ENCODE measurements at regions not wholly inside any gene's neighbourhood (a gene's known extent, or its start where the extent isn't known, plus 50 kb on each side); places are given as distances from the start of the nearest gene placed in this dataset.

DNA sequence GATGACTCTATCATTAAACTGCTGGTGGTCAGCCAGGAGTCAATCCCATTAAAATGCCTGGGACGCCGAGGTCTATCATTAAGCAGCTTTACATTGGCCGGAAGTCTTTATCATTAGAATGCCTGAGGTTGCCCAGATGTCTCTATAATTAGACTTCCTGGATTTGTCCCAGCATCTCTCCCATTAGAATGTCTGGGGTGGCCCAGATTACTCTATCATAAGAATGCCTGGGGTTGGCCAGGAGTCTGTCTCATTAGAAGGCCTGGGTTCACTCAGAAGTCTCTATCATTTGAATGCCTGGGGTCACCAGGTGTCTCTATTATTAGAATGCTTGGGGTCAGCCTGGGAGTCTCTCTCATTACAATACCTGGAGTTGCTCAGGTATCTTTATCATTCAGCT is 2227.2 kb downstream of the TP53TG3F start:
- FAIRE-seq: no peak

DNA sequence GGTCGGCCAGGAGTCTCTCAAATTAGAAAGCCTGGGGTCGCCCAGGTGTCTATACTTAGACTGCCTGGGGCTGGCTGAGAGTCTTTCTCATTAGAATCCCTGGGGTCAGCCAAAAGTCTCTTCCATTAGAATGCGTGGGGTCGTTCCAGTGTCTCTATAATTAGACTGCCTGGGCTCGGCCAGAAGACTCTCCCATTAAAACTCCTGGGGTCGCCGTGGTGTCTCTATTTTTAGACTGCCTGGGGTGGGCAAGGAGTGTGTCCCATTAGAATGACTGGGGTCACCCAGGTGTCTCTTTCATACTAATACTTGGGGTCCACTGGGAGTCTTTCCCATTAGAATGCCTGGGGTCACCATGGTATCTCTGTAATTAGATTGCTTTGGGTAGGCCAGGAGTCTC is 2227.7 kb downstream of the TP53TG3F start:
- no peak for FAIRE-seq

DNA sequence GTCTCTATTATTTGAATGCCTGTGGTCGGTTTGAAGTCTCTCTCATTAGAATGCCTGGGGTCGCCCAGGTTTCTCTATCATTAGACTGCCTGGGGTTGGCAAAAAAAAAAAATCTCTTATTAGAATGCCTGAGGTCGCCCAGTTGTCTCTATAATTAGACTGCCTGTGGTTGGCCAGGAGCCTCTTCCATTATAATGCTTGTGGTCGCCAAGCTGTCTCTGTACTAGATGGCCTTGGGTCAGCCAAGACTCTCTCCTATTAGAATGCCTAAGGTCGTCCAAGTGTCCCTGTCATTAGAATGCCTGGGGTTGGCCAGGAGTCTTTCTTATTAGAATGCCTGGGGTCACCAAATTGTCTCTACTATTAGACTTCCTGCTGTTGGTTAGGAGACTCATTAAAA is 2228.4 kb downstream of the TP53TG3F start:
- no peak for FAIRE-seq

DNA sequence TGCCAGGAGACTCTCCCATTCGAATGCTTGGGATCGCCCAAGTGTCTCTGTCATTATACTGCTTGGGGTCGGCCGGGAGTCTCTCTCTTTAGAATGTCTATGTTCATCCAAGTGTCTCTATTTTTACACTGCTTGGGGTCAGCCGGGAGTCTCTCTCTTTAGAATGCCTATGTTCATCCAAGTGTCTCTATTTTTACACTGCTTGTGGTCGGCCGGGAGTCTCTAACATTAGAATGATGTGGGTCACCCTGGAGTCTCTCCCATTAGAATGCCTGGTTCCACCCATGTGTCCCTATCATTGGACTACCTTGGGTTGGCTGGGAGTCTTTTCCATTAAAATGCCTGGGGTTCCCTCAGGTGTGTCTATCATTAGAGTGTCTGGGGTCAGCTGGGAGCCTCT is 2230.4 kb downstream of the TP53TG3F start:
- no peak for FAIRE-seq

DNA sequence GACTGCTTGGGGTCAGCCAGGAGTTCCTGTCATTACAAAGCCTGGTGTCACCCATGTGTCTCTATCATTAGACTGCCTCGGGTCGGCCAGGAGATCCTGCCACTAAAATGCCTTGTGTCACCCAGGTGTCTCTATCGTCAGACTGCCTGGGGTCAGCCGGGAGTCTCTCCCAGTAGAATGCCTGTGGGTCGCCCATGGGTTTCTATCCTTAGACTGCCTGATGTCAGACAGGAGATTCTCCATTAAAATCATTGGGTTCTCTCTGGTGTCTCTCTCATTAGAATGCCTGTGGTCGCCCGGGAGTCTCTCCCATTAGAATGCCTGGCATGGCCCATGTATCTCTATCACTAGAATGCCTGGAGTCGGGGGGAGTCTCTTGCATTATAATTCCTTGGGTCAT is 2231.0 kb downstream of the TP53TG3F start:
- FAIRE-seq: no peak

DNA sequence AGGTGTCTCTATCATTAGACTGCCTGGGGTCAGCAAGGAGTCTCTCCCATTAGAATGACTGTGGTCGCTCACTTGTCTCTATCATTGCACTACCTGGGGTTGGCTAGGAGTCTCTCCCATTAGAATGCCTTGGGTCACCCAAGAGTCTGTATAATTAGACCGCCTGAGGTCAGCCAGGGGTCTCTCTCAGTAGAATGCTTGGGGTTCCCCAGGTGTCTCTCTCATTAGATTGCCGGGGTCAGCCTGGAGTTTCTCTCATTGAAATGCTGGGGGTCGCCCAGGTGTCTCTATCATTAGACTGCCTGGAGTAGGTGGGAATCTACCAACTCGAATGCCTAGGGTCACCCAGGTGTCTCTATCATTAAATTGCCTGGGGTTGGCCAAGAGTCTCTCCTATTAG is 2231.6 kb downstream of the TP53TG3F start:
- FAIRE-seq: no peak

DNA sequence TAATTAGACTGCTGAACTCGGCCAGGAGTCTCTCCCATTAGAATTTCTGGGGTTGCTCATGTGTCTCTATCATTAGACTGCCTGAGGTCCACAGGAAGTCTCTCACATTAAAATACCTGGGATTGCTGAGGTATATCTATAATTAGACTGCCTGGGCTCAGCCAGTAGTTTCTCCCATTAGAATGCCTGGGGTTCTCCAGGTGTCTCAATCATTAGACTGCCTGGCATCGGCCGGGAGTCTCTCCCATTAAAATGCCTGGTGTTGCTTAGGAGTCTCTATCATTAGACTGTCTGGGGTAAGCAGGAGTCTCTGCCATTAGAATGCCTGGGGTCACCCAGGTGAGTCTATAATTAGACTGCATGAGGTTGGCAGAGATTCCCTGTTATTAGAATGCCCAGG is 2233.4 kb downstream of the TP53TG3F start:
- FAIRE-seq: no peak

DNA sequence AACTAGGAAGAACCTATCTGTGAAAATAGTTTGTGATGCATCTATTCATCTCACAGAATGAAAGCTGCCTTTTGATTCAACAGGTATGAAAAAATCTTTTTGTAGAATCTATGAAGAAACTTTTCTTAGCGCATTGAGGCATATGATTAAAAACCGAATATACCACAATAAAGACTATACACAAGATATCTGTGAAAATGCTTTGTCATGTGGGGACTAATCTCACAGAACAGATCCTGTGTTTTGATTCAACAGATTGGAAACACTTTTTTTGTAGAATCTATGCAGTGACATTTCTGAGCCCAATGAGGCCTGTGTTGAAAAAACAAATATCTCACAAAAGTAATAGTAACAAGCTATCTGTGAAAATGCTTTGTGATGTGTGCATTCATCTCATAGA is 2247.5 kb downstream of the TP53TG3F start:
- FAIRE-seq: no peak

DNA sequence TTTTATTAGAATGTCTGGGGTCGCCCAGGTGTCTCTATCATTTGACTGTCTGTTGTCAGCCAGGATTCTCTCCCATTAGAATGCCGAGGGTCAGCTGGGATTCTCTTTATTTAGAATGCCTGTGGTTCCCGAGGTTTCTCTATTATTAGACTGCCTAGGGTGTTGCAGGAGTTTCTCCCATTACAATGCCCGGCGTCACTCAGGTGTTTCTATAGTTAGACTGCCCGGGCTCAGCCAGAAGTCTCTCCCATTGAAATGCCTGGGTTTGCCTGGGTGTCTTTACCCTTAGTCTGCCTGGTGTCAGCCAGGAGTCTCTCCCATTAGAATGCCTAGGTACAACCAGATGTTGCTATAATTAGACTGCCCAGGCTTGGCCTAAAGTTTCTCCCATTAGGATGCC is 2252.0 kb downstream of the TP53TG3F start:
- FAIRE-seq: no peak

DNA sequence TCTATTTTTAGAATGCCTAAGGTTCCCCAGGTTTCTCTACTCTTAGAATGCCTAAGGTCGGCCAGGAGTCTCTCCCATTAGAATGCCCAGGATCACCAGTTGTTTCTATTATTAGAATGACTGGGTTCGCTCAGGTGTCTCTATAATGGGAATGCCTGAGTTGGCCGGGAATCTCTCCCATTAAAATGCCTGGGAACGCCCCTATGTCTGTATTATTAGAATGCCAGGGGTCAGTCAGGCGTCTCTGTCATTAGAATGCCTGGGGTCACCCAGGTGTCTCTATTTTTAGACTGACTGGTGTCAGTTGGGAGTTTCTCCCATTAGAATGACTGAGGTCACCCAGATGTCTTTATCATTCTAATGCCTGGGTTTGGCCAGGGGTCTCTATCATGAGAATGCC is 2252.5 kb downstream of the TP53TG3F start:
- FAIRE-seq: no peak

DNA sequence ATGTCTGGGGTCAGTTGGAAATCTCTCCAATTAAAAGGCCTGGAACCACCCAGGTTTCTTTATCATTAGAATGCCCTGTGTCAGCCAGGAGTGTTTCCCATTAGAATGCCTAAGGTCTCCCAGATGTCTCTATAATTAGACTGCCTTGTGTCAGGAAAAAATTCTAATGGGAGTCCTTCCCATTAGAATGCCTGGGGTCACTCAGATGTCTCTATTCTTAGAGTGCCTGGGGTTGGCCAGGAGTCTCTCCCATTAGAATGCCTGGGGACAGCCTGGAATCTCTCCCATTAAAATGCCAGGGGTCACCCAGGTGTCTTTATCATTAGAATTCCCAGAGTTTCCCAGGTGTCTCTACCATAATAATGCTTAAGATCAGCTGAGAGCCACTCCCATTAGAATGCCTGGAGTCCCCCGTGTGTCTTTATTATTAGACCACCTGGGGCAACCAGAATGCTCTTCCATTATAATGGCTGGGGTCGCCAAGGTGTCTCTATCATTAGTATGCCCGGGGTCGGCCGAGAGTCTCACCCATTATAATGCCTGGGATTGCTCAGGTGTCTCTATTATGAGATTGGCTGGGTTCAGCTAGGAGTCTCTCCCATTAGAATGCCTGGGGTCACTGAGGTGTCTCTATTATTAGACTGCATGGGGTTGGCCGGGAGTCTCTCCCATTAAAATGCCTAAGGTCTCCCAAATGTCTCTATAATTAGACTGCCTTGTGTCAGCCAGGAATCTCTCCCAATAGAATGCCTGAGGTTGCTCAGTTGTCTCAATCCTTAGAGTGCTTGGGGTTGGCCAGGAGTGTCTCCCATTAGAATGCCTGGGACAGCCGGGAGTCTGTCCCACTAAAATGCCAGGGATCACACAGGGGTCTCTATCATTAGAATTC is 2254.6 kb downstream of the TP53TG3F start:
- FAIRE-seq: no peak

DNA sequence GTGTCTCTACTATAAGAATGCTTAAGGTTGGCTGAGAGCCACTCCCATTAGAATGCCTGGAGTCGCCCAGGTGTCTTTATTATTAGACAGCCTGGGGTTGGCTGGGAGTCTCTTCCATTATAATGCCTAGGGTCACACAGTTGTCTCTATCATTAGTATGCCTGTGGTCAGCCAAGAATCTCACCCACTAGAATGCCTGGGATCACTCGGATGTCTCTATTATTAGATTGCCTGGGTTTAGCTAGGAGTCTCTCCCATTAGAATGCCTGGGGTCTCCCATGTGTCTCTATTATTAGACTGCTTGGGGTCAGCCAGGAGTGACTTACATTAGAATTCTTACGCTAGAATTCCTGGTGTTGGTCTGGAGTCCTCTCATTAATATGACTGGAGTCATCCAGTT is 2255.3 kb downstream of the TP53TG3F start:
- FAIRE-seq: no peak

DNA sequence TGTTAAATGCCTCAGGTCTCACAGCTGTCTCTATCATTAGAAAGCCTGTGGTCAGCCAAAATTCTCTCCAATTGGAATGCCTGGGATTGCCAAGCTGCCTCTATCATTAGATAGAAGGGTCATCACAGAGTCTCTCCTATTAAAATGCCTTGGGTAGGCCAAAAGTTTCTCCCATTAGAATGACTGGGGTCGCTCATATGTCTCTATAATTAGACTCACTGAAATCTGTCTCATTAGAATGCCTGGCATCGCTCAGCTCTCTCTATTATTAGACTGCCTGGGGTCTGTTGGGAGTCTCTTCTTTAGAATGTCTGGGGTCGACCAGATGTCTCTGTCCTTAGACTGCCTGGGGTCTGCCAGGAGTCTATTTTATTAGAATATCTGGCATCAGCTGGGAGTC is 2265.1 kb downstream of the TP53TG3F start:
- FAIRE-seq: no peak

DNA sequence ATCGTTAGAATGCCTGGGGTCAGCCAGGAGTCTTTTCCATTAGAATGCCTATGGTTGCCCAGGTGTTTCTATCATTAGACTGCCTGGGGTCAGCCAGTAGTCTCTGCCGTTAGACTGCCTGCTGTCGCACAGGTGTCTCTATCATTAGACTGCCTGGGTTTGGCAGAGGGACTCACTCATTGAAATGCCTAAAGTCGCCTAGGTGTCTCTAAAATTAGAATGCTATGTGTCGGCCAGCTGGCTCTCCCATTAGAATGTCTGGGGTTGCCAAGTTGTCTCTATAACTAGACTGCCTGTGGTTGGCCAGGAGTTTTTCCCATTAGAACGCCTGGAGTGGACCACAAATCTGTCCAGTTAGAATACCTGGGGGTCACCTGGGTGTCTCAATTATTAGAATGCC is 2266.5 kb downstream of the TP53TG3F start:
- FAIRE-seq: no peak

DNA sequence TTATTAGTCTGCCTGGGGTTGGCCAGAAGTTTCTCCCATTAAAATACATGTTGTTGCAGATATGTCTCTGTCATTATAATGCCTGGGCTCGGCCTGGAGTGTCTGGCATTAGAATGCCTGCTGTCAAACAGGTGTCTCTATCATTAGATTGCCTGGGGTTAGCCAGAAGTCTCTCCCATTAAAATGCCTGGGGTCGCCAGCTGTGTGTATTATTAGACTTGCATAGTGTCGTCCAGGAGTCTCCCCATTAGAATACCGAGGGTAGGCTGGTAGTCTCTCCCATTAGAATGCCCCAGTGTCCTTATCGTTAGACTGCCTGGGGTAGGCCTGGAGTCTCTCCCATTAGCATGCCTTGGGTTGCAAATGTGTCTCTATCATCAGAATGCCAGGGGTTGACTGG is 2270.8 kb downstream of the TP53TG3F start:
- no peak for FAIRE-seq

DNA sequence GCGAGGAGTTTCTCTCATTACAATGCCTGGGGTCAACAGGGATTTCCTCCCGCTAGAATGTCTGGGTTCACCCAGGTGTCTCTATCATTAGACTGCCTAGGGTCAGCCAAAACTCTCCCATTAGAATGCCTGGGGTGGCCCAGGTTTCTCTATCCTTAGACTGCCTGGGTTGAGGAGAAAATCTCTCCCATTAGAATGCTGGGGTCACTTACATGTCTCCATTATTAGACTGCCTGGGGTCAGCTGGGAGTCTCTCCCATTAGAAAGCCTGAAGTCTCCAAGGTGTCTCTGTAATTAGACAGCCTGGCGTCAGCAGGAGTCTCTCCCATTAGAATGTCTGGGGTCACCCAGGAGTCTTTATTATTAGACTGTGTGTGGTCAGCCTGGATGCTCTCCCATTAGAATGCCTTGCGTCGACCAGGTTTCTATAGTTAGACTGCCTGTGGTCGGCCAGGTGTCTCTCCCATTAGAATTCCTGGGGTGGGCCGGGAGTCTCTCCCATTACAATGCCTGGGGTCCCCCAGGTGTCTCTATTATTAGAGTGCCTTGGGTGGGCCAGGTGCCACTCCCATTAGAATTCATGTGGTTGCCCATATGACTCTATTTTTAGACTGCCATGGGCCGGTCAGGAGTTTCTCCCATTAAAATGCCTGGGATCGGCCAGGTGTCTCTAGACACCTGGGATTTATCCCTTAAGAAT is 2272.1 kb downstream of the TP53TG3F start:
- FAIRE-seq: no peak

DNA sequence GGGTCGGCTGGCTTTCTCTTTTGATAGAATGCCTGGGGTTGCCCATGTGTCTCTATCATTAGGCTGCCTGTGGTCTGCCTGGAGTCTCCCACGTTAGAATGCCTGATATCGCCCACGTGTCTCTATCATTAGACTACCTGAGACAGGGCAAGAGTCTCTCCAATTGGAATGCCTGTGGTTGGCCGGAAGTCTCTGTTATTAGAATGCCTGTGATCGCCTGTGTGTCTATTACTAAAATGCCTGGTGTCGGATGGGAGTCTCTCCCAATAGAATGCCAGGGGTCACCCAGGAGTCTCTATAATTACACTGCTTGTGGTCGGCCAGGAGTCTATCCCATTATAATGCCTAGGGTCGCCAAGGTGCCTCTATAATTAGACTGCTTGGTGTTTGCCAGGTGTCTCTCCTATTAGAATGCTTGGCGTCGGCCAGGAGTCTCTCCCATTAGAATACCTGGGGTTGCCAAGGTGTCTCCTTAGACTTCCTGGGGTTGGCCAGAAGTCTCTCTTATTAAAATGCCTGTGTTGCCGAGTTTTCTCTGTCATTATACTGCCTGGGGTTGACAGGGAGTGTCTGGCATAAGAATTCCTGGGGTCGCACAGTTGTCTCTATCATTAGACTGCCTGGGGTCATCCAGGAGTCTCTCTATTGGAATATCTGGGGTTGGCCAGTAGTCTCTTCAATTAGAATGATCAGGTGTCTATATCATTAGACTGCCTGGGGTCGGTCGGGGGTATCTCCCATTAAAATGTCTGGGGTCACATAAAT is 2272.8 kb downstream of the TP53TG3F start:
- no peak for FAIRE-seq

DNA sequence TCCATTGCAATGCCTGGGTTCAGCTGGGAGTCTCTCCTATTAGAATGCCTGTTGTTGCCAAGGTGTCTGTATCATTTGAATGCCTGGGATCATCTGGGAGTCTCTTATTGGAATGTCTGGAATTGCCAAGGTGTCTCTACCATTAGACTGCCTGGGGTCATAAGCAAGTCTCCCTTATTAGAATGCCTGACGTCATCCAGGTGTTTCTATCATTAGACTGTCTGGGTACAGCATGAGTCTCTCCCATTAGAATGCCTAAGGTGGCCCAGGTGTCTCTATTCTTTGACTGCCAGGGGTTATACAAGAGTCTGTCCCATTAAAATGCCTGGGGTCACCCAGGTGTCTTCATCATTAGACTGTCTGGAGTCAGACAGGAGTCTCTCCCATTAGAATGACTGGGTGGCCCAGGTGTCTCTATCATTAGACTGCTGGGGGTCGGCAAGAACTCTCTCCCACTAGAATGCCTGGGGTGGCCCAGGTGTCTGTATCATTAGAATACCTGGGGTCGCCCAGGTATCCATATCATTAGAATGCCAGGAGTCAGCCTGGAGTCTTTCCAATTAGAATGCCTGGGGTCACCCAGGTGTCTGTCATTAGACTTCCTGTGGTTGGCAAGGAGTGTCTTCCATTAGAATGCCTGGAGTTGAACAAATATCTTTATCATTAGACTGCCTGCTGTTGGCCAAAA is 2274.0 kb downstream of the TP53TG3F start:
- no peak for FAIRE-seq

DNA sequence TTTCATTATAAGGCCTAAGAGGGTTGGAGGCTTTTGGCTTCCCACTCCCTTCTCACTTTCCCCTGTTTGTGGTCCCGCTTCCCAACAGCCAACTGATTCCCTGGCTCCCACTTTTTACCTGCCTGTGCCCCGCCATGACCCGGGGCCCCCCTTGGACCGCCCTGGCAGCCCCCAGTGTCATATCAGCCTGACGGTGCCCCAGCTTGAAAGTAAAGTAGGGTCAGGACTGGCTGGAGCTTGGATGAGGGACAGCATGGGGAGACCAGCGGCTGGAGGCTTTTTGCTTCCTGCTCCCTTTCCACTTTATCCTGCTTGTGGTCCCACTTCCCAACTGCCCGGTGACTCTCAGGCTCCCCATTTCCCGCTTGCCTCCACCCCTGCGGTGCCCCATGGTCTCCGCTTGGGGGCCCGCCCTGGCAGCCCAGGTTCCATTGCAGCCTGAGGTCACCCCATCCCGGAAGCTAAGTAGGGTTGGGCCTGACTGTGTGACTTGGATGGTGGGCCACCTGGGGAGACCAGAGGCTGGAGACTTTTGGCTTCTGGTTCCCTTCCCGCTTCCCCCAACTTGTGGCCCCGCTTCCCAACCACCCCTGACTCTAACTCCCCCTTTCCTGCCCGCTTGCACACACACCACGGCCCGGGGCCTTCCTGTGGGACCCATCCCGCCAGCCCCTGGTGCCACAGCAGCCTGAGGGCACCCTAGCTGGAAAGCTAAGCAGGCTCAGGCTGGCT is 2274.7 kb downstream of the TP53TG3F start:
- no peak for FAIRE-seq

DNA sequence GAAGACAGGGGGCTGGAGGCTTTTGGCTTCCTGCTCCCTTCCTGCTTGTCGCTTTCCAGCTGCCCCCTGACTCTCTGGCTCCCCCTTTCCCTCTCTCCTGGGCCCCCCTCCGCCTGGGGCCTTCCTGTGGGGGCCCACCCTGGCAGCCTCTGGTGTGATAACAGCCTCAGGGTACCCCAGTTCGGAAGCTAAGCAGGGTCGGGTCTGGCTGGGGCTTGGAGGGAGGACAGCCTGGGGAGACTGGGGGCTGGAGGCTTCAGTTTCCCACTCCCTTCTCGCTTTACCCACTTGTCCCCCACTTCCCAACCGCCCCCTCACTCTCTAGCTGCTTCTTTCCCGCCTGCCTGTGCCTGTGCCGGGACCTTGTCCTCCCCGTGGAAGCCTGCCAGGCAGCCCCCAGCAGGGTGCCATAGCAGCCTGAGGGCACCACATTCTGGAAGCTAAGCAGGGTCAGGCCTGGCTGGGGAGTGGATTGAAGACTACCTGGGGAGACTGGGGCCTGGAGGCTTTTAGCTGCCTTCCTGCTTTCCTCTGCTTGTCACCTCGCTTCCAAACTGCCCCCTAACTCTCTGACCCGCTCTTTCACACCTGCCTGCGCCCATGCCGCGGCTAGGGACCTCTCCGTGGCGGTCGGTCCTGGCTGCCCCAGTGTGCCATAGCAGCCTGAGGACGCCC is 2275.5 kb downstream of the TP53TG3F start:
- no peak for FAIRE-seq

DNA sequence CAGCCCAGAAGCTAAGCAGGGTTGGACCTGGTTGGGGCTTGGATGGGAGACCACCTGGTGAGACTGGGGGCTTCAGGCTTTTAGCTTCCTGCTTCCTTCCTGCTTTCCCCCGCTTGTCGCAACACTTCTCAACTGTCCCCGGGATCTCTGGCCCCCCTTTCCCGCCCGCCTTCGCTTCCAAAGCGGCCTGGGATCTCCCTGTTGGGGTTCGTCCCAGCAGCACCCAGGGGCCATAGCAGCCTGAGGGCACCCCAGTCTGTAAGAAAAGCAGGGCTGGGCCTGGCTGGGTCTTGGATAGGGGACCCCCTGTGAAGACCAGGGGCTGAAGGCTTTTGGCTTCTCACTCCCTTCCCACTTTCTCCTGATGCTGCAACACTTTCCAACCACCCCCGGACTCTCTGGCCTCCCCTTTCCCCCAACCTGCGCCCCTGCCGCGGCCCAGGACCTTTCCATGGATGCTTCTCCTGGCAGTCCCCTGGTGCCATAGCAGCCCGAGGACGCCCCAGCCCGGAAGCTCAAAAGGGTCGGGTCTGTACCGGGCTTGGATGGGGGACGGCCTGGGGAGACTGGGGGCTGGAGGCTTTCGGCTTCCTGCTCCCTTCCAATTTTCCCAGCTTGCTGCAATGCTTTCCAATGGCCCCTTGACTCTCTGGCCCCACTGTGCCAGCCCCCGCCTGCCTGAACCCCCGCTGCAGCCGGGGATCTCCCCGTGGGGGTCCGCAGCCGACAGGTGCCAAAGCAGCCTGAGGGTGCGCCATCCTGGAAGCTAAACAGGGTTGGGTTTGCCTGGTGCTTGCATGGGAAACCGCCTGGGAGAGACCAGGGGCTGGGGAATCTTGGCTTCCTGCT is 2276.2 kb downstream of the TP53TG3F start:
- FAIRE-seq: no peak
